Left ventricle myocardium superior (tissue), 1 donor: ENCODE measurements at regions not wholly inside any gene's neighbourhood (a gene's known extent, or its start where the extent isn't known, plus 50 kb on each side); places are given as distances from the start of the nearest gene placed in this dataset.
"Not testable (repeated sequence)": the region's sequence is repeated elsewhere in the genome, so short reads cannot be mapped to it uniquely, and the experiment has no call there.

Experiments
- ATAC-seq: fragments of 200-7000 bp; cut with Tn5 transposase; one replicate; pipeline ENCODE4 v1.9.1; 2020; ENCODE audit warnings: mild to moderate bottlenecking, moderate library complexity
- DNase-seq: peaks from one replicate; pipeline ENCODE4 v3.0.0-alpha.2; 2020
- intact Hi-C: fragments of 100-400 bp; cut with micrococcal nuclease; formaldehyde crosslinking; loops from one replicate; pipeline ENCODE4 v1.11.0; 2022
- donor health status: DM: no; HTN: yes; CAD: no; lungs with severe emphysema.

- DNase-seq: no peak
- no peak for ATAC-seq
- intact Hi-C loops: no loop called here
Observed at GRCh38 chr14:105710119-105711043, 184.0 kb downstream of the TMEM121 start.

DNA sequence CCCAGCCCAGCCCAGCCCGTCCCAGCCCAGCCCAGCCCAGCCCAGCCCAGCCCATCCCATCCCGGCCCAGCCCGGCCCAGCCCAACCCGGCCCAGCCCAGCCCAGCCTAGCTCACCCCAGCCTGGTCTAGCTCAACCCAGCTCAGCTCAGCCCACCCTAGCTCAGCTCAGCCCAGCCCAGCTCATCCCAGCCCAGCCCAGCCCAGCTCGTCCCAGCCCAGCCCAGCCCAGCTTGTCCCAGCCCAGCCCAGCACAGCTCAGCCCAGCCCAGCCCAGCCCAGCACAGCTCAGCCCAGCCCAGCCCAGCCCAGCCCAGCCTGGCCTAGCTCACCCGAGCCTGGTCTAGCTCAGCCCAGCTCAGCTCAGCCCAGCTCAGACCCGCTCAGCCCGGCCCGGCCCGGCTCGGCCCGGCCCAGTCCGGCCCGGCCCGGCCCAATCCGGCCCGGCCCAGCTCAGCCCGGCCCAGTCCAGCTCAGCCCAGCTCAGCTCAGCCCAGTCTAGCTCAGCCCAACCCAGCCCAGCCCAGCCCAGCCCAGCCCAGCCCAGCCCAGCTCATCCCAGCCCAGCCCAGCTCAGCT lies 184.7 kb downstream of the TMEM121 start:
- intact Hi-C loops: no loop called here
- DNase-seq (no peak), ATAC-seq (no peak)

DNA sequence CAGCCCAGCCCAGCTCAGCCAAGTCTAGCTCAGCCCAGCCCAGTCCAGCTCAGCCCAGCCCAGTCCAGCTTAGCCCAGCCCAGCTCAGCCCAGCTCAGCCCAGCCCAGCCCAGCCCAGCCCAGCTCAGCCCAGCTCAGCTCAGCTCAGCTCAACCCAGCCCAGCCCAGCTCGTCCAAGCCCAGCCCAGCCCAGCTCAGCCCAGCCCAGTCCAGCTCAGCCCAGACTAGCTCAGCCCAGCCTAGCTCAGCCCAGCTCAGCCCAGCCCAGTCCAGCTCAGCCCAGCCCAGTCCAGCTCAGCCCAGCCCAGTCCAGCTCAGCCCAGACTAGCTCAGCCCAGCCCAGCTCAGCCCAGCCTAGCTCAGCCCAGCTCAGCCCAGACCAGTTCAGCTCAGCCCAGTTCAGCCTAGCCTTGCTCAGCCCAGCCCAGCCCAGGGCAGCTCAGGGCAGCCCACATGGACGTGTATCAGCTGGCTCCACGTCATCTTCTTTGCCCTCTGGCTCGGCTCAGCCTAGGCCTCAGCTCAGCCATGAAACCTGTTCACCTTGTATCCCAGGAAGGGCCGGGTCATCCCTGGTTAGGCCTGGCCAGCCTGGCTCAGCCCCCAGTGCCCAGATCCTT lies 185.6 kb downstream of the TMEM121 start:
- ATAC-seq: no peak

GRCh38 chr14:105712670-105713069 lies 186.3 kb downstream of the TMEM121 start:
- intact Hi-C loops, ATAC-seq, DNase-seq: not testable (repeated sequence)

More for the DNA sequence above, 185.6 kb downstream of the TMEM121 start:
- DNase-seq: no peak
- intact Hi-C loops: no loop called here

DNA sequence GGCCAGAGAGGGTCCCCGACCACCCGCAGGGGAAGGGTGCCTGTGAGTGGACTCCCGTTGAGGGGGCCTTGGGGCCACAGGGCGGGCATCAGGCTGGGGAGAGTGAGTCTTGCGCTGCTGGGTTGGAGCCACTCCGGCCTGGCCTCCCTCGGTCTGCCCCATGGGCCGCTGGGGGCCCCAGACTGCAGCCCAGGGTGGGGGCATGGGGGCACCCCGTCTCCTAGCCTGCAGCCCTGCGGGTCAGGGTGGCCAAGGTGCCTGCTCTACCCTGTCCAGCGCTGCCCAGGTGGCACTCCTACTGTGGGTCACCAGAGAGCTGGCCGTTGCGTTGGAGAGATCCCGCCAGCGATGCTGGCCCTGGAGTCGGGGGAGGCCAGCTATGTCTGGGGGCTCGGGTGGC lies 186.8 kb downstream of the TMEM121 start:
- DNase-seq, ATAC-seq, intact Hi-C loops: not testable (repeated sequence)

DNA sequence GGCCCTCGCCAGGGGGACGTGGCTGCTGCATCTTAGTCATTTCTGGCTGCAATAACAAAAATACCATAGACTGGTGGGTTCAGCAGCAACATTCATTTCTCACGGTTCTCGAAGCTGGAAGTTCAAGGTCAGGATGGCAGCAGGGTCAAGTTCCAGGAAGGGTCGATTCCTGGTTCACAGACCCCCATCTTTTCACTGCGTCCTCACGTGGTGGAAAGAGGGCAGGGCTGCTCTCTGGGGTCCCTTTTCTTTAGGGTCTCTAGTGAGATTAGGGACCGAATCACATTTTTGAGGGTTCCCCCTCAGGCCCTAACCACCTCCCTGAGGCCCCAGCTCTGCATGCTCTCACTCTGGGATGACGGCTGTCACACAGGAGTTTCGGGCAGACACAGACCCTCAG lies 187.5 kb downstream of the TMEM121 start:
- intact Hi-C loops, DNase-seq, ATAC-seq: not testable (repeated sequence)

DNA sequence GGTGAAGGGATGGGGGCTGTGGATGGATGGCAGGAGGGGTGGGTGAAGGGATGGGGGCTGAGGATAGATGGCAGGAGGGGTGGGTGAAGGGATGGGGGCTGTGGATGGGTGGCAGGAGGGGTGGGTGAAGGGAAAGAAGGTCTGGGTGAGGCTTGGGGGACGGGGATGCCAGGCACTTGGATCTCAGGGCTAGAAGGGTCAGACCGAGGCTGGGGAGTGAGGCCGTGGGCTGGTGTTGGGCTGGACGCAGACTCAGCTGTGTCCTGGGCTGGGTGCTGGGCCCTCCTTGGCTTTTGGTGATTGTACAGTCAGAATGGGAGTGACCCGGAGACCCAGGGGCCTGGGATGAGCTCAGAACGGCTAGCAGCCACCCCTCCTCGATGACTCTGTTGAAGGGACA lies 192.4 kb downstream of the TMEM121 start:
- DNase-seq, ATAC-seq, intact Hi-C loops: not testable (repeated sequence)

DNA sequence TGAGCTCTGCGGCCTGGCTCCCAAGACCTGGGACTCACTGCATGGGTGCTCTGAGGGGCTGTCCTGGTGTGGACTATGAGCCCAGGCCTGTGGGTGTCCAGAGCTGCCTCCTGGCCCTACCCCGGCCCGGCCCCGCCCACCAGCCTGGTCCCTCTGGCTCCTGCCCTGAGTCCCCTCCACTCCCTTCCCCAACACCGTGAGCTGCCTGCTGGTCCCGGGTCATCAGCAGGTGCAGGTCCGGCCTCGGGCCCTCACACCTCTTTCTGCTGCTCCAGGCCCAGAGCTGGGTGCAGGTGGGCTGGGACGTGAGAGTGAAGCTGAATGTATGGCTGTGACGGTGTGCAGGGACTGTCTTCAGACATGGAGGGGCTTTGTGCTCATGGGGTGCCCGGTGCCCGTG lies 193.7 kb downstream of the TMEM121 start:
- intact Hi-C loops, ATAC-seq, DNase-seq: not testable (repeated sequence)

DNA sequence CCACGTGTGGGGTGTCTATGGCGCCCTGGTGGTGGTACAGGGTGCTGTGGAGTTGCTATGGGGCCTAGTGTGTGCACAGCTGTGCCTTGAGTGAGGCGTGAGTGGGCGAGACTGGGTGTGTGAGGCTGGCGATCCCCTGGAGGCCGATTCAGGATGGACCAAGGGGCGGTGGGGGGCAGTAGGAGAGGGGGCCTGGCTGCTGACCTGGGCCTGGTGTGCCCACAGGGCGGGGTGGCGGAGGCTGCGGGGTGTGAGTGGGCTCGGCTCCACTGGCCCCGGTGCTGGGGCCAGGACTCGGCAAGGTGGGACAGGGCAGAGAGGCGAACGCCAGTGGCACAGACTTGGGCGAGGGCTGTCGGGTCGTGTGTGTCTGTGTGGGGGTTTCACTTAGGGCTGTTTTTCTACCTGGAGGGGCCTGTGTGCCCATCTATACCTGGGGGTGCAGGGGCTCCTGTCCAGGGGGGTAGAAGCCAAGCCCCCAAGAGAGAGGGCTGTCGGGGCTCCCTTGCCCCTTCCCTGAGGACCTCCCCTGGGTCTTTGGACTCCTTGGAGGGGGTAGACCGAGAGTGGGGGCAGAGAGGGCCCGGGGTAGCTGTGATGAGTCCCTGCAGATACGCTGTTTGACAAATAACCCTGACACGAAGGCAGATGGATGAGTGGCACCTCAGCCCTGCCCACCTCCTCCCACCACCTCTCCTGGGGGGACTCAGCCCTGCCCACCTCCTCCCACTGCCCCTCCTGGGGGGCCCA lies 194.6 kb downstream of the TMEM121 start:
- intact Hi-C loops, ATAC-seq, DNase-seq: not testable (repeated sequence)

DNA sequence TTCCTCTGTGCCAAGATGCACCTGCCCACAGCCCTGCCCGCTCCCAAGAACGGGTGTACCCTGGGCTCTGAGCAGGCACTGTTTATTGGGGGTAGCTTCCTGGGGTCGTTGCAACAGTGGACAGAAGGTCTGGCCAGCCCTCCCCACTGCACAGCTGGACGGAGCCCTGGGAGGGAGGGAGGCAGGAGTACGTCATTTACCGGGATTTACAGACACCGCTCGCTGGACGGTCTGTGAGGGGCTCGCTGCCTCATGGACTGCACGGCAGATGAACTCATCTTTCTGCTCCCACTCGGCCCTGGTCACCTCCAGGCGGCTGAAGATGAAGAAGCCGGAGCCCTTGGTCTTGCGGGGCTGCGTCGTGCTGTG lies 195.2 kb downstream of the TMEM121 start:
- intact Hi-C loops, DNase-seq: not testable (repeated sequence)

GRCh38 chr14:105721996-105722709 lies 195.8 kb downstream of the TMEM121 start:
- DNase-seq, ATAC-seq, intact Hi-C loops: not testable (repeated sequence)

More for the DNA sequence above, 195.2 kb downstream of the TMEM121 start:
- not testable (repeated sequence) for ATAC-seq

DNA sequence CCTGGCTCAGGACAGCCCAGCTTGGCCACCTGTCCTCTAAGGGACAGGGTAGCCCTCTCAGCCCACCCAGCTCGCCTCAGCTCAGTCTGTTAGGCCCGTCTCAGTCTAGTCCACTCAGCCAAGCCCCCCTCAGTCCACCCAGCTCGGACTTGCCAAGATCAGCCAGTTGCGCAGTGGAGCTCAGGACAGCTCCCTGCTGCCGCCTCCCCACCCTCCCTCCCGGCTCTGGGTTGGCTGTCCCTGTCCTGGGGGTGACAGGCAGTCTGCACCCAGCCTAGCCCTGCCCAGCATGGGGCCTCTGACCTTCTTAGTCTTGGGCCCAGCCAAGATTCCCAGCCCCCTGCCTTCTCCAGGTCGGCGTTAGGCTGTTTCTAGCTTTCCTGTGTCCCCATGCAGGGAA lies 196.9 kb downstream of the TMEM121 start:
- DNase-seq, ATAC-seq: not testable (repeated sequence)

GRCh38 chr14:105723776-105724175 lies 197.4 kb downstream of the TMEM121 start:
- ATAC-seq, DNase-seq, intact Hi-C loops: not testable (repeated sequence)

More for the DNA sequence above, 196.9 kb downstream of the TMEM121 start:
- intact Hi-C loops: not testable (repeated sequence)

DNA sequence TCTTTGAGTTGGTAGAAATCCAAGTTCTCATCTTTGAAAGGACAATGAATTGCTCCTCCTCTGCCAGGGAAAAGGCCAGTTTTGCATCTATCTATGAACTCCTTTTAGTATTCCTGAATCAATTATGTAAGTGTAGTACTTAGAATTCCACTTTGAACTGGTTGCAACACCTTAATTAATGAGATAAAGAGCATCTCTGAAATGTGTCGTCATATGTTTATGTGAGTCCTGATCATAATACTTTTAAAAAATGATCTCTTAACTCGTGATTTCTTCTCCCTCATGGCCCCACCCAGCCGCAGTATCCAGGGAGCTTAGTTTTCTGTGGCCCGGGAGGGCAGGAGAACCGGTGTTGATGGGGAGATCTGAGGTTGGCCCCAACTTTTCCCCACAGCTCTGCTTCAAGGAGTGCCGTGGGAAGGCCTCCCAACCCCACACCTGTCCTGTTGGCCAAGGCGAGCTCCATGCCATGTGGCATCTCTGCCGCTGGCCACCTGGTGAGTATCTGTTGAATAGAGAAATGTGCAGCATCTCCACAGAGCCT lies 203.5 kb downstream of the TMEM121 start:
- ATAC-seq, intact Hi-C loops, DNase-seq: not testable (repeated sequence)

- intact Hi-C loops, ATAC-seq, DNase-seq: not testable (repeated sequence)
Observed at GRCh38 chr14:105730731-105731130, 204.3 kb downstream of the TMEM121 start.

DNA sequence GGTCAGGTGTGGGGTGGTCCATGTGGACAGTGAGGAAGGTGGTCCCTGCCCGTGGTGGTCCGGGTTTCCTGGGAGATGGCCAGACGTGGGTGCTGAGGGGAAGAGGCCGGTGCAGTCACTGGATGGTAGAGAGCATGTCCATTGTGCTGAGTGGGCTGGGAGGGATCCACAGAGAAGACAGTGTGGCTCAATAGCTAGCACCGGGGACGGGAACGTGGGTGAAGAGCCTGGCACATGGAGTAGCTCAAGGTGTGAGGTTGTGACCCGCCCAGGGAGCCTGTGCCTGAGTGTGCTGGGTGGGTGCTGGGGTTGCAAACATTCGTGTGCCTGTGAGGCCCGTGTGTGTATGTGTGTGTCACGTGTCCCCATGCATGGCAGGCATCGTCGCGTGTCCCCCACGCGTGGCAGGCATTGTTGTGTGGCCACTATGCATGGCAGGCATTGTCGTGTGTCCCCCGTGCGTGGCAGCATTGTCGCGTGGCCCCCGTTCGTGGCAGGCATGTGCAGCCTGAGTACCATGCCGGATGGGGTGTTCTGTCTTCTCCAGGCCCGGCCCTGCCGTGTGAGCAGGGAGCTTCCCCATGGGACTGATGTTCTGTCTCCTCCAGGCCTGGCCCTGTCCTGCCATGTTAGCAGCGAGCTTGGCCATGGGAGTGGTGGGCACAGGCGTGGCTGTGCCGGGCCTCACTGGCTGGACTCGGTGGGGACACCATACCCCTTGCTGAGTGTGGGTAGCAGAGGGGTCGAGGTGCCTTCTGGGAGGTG lies 205.0 kb downstream of the TMEM121 start:
- intact Hi-C loops, DNase-seq, ATAC-seq: not testable (repeated sequence)
